ENCODE measurements at regions not wholly inside any gene's neighbourhood (a gene's known extent, or its start where the extent isn't known, plus 50 kb on each side); places are given as distances from the start of the nearest gene placed in this dataset.

DNA sequence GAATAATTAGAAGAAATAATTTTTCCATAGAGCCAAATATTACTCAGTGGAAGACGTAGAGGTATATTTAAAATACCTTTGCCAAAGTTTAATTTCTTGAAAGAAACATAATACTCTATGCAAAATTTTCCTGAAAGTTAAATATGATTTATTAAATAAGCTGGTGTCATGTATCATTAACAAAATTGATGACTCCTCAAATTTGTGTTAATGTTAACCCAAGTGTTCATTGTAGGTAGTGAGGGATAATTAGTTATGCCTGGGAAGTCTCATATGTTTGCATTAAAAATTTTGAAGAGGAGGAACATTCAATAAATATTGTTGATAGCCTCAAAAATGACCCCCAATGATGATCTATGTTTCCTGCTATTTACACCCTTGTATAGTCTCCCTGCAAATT is 292.7 kb upstream of the AMOT start:
- no peak overlapping the region for H2AFZ ChIP-seq (ENCODE audit: low read length)
- no peaks in the 10 kb centered on the region for H3K79me2 ChIP-seq (ENCODE audit: insufficient read depth, low read length)
- H3K9me2 ChIP-seq (ENCODE audit: low read depth, low read length) = no peaks in the 10 kb centered on the region
- no peak overlapping the region for H3K9ac ChIP-seq (ENCODE audit: low read length)
- no peaks in the 10 kb centered on the region for H3K4me1 ChIP-seq (ENCODE audit: insufficient read depth, low read length, severe bottlenecking)
- H4K20me1 ChIP-seq (ENCODE audit: insufficient read depth, low read length) = no peaks in the 10 kb centered on the region
- no peak overlapping the region for H3K27ac ChIP-seq (ENCODE audit: low read depth, low read length, poor library complexity, severe bottlenecking)
- no peak overlapping the region for H3K4me2 ChIP-seq (ENCODE audit: low read length)
- no peaks in the 10 kb centered on the region for H3K9me3 ChIP-seq (ENCODE audit: low read length)
- no peak for TF ChIP-seq EZH2 (IDR thresholded peaks at IDR 0.05; ENCODE audit: borderline replicate concordance, low read length)
- TF ChIP-seq, protein P1, sequence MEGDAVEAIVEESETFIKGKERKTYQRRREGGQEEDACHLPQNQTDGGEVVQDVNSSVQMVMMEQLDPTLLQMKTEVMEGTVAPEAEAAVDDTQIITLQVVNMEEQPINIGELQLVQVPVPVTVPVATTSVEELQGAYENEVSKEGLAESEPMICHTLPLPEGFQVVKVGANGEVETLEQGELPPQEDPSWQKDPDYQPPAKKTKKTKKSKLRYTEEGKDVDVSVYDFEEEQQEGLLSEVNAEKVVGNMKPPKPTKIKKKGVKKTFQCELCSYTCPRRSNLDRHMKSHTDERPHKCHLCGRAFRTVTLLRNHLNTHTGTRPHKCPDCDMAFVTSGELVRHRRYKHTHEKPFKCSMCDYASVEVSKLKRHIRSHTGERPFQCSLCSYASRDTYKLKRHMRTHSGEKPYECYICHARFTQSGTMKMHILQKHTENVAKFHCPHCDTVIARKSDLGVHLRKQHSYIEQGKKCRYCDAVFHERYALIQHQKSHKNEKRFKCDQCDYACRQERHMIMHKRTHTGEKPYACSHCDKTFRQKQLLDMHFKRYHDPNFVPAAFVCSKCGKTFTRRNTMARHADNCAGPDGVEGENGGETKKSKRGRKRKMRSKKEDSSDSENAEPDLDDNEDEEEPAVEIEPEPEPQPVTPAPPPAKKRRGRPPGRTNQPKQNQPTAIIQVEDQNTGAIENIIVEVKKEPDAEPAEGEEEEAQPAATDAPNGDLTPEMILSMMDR (IDR thresholded peaks at IDR 0.05; ENCODE audit: low read length) = no peak
- no peaks in the 10 kb centered on the region for H3K27me3 ChIP-seq (ENCODE audit: insufficient read depth, low read length)
- H3K4me3 ChIP-seq (ENCODE audit: low read depth, low read length, poor library complexity, severe bottlenecking) = no peak overlapping the region
- no peaks in the 10 kb centered on the region for H3K36me3 ChIP-seq (ENCODE audit: insufficient read depth, low read length)
- H3F3A ChIP-seq (ENCODE audit: insufficient read depth, low read length) = no peaks in the 10 kb centered on the region

DNA sequence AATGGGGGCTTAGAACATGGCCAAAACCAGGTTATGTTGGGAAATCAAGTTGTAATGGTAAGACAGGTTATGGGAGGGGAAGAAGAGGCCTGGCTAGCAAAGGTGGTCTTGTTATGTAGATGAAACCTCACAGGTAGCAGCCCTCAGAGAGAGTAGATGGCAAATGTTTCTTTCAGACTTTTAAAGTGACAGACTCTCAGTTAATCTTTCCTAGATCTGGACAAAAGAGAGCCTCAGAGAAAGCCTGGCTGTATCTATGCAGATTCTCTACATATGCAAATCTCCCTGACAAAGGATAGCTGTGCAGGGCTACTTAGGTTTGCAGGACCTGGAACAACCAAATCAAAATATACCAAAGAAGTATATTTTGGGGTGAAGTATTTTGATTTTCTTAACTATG is 284.1 kb upstream of the AMOT start:
- TF ChIP-seq, protein P1 (IDR thresholded peaks at IDR 0.05; ENCODE audit: low read length) = no peak
- no peak for TF ChIP-seq EZH2 (IDR thresholded peaks at IDR 0.05; ENCODE audit: borderline replicate concordance, low read length)
- H3F3A ChIP-seq (ENCODE audit: insufficient read depth, low read length) = no peaks in the 10 kb centered on the region
- no peaks in the 10 kb centered on the region for H3K4me1 ChIP-seq (ENCODE audit: insufficient read depth, low read length, severe bottlenecking)
- H3K9me2 ChIP-seq (ENCODE audit: low read depth, low read length) = no peaks in the 10 kb centered on the region
- H3K27ac ChIP-seq (ENCODE audit: low read depth, low read length, poor library complexity, severe bottlenecking) = no peak overlapping the region
- H3K9ac ChIP-seq (ENCODE audit: low read length) = no peak overlapping the region
- H4K20me1 ChIP-seq (ENCODE audit: insufficient read depth, low read length) = no peaks in the 10 kb centered on the region
- H3K36me3 ChIP-seq (ENCODE audit: insufficient read depth, low read length) = no peaks in the 10 kb centered on the region
- H3K79me2 ChIP-seq (ENCODE audit: insufficient read depth, low read length) = no peaks in the 10 kb centered on the region
- no peak overlapping the region for H3K4me3 ChIP-seq (ENCODE audit: low read depth, low read length, poor library complexity, severe bottlenecking)
- H3K27me3 ChIP-seq (ENCODE audit: insufficient read depth, low read length) = no peaks in the 10 kb centered on the region
- H2AFZ ChIP-seq (ENCODE audit: low read length) = no peak overlapping the region
- H3K4me2 ChIP-seq (ENCODE audit: low read length) = no peak overlapping the region
- H3K9me3 ChIP-seq (ENCODE audit: low read length) = no peaks in the 10 kb centered on the region

DNA sequence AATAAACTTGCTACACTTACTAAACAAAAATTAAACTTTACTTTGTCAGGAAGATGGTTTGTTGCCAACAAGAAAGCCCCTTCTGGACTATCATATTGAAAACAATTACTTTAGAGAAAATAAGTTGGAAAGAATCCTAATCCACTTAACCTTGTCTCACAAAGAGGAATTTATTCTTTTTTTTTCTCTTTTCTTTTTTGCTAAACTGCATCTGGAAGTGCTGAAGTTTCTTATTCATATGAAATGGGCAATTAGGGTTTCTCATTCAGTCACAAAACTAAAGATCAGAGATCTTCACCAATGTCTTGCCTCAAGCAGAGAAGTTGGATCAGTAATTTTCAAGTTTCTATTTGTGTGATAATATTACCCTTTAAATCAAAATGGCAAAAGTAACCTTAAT is 234.9 kb upstream of the AMOT start:
- no peak overlapping the region for H3K9ac ChIP-seq (ENCODE audit: low read length)
- no peaks in the 10 kb centered on the region for H3K36me3 ChIP-seq (ENCODE audit: insufficient read depth, low read length)
- no peak for TF ChIP-seq EZH2 (IDR thresholded peaks at IDR 0.05; ENCODE audit: borderline replicate concordance, low read length)
- TF ChIP-seq, protein P1 (IDR thresholded peaks at IDR 0.05; ENCODE audit: low read length) = no peak
- no peaks in the 10 kb centered on the region for H3K27me3 ChIP-seq (ENCODE audit: insufficient read depth, low read length)
- no peaks in the 10 kb centered on the region for H3K79me2 ChIP-seq (ENCODE audit: insufficient read depth, low read length)
- no peaks in the 10 kb centered on the region for H3K9me3 ChIP-seq (ENCODE audit: low read length)
- H3K9me2 ChIP-seq (ENCODE audit: low read depth, low read length) = no peaks in the 10 kb centered on the region
- H3F3A ChIP-seq (ENCODE audit: insufficient read depth, low read length) = no peaks in the 10 kb centered on the region
- no peaks in the 10 kb centered on the region for H3K4me1 ChIP-seq (ENCODE audit: insufficient read depth, low read length, severe bottlenecking)
- H3K27ac ChIP-seq (ENCODE audit: low read depth, low read length, poor library complexity, severe bottlenecking) = no peak overlapping the region
- H2AFZ ChIP-seq (ENCODE audit: low read length) = no peak overlapping the region
- H4K20me1 ChIP-seq (ENCODE audit: insufficient read depth, low read length) = no peaks in the 10 kb centered on the region
- no peak overlapping the region for H3K4me2 ChIP-seq (ENCODE audit: low read length)
- H3K4me3 ChIP-seq (ENCODE audit: low read depth, low read length, poor library complexity, severe bottlenecking) = no peak overlapping the region

All from OCI-LY1 (cell line).